Common myeloid progenitor, CD34-positive (primary cell): ENCODE measurements at regions not wholly inside any gene's neighbourhood (a gene's known extent, or its start where the extent isn't known, plus 50 kb on each side); places are given as distances from the start of the nearest gene placed in this dataset.

Experiments used
- CTCF ChIA-PET: fragments of 350-600 bp; sonication (Branson Sonifier 250); formaldehyde crosslinking; loops from one replicate; lab custom pipeline; 2021; ENCODE audit warnings: antibody characterized with exemption; lab: Charles Lee
- POLR2A ChIA-PET: fragments of 350-600 bp; sonication (Branson Sonifier 250); formaldehyde crosslinking; loops from one replicate; lab custom pipeline; 2021; ENCODE audit warnings: antibody characterized with exemption; lab: Charles Lee
- DNase-seq, 3 donors: peaks; one replicate each; pipeline versions ENCODE4 v3.0.0 to v3.0.0-alpha.2; 2013
- H3K27ac ChIP-seq, 2 experiments: 1 replicate in 1 of 2; 2 replicates in 1 of 2; pipeline ENCODE4 v1.7.0; 2013; ENCODE audit warnings: inconsistent platforms in 2 of 2, low read length in 2 of 2, mild to moderate bottlenecking in 2 of 2, low read depth in 1 of 2, moderate library complexity in 1 of 2; ENCODE audit not compliant: severe bottlenecking in 2 of 2, insufficient read depth in 1 of 2, poor library complexity in 1 of 2
- H3K27me3 ChIP-seq, 5 experiments: replicated peaks in 2 of 5; 1 replicate in 3 of 5; 2 replicates in 2 of 5; pipeline versions ENCODE4 v1.6.1 to v1.7.0; 2013; ENCODE audit warnings: low read length in 4 of 5, mild to moderate bottlenecking in 2 of 5, moderate library complexity in 2 of 5, inconsistent platforms in 1 of 5; ENCODE audit not compliant: insufficient read depth in 5 of 5, control insufficient read depth in 4 of 5
- H3K36me3 ChIP-seq, 4 experiments: 1 replicate in 2 of 4; 2 replicates in 2 of 4; pipeline versions ENCODE4 v1.6.1 to v1.7.0; 2013; ENCODE audit warnings: low read length in 3 of 4, control low read depth in 1 of 4, mild to moderate bottlenecking in 1 of 4; ENCODE audit not compliant: control insufficient read depth in 4 of 4, insufficient read depth in 4 of 4
- H3K4me1 ChIP-seq, 4 experiments: 1 replicate in 3 of 4; 2 replicates in 1 of 4; pipeline versions ENCODE4 v1.6.1 to v1.7.1; 2013; ENCODE audit warnings: low read length in 3 of 4, mild to moderate bottlenecking in 3 of 4, control low read depth in 1 of 4, inconsistent platforms in 1 of 4, moderate library complexity in 1 of 4; ENCODE audit not compliant: control insufficient read depth in 4 of 4, insufficient read depth in 4 of 4; ENCODE audit errors: control extremely low read depth in 1 of 4
- H3K4me3 ChIP-seq, 7 experiments: 1 replicate in 4 of 7; 2 replicates in 3 of 7; pipeline versions ENCODE4 v1.5.1 to v1.7.0; 2013; ENCODE audit warnings: mild to moderate bottlenecking in 7 of 7, low read length in 6 of 7, moderate library complexity in 6 of 7, inconsistent platforms in 2 of 7, low read depth in 2 of 7, control low read depth in 1 of 7; ENCODE audit not compliant: insufficient read depth in 4 of 7, control insufficient read depth in 1 of 7; ENCODE audit errors: extremely low read depth in 1 of 7
- H3K9me3 ChIP-seq, 5 experiments: 1 replicate in 4 of 5; 2 replicates in 1 of 5; pipeline versions ENCODE4 v1.6.1 to v1.7.1; 2013; ENCODE audit warnings: low read length in 4 of 5, mild to moderate bottlenecking in 2 of 5, inconsistent platforms in 1 of 5, low read depth in 1 of 5, moderate library complexity in 1 of 5; ENCODE audit not compliant: control insufficient read depth in 4 of 5, insufficient read depth in 2 of 5; ENCODE audit errors: control extremely low read depth in 1 of 5
- WGBS: methylation state at CpG from one replicate; pipeline ENCODE4 v1.1.5; 2013; ENCODE audit not compliant: insufficient coverage; 5-methylcytosine and 5-hydroxymethylcytosine counted together

GRCh38 chr18:56158676-56159075 lies 479.7 kb downstream of the TXNL1 start:
- ChIA-PET POLR2A (no interaction called here), CTCF (no interaction called here)
- no peaks in the 10 kb centered on the region for H3K9me3 ChIP-seq
- H3K4me3 ChIP-seq: no peak overlapping the region
- H3K27me3 ChIP-seq: no peaks in the 10 kb centered on the region
- no peaks in the 10 kb centered on the region for H3K36me3 ChIP-seq
- no peak overlapping the region for H3K27ac ChIP-seq
- H3K4me1 ChIP-seq: peaks cover 0 to 10% (median 2%) of the 10 kb centered on the region in 4 experiments
- DNase-seq: no peak

- no peak overlapping the region for H3K4me3 ChIP-seq
- H3K36me3 ChIP-seq: no peaks in the 10 kb centered on the region
- ChIA-PET POLR2A (no interaction called here), CTCF (no interaction called here)
- no peak for DNase-seq
- peaks cover 0 to 10% (median under 1%) of the 10 kb centered on the region in 4 experiments for H3K4me1 ChIP-seq
- H3K27me3 ChIP-seq: no peaks in the 10 kb centered on the region
- no peaks in the 10 kb centered on the region for H3K9me3 ChIP-seq
- no peak overlapping the region for H3K27ac ChIP-seq
These were observed 480.9 kb downstream of the TXNL1 start for GRCh38 chr18:56157541-56157940.

GRCh38 chr18:56152551-56153310 lies 485.7 kb downstream of the TXNL1 start:
- CTCF ChIA-PET: no interaction called here
- Histone ChIP-seq H3K27ac (no peak overlapping the region), H3K9me3 (no peaks in the 10 kb centered on the region), H3K27me3 (no peaks in the 10 kb centered on the region), H3K4me1 (no peaks in the 10 kb centered on the region), H3K4me3 (no peak overlapping the region), H3K36me3 (no peaks in the 10 kb centered on the region)
- POLR2A ChIA-PET: no interaction called here
- WGBS: 96% methylated on average over 12 of the region's 13 CpGs
- DNase-seq: no peak

GRCh38 chr18:56148373-56148772 lies 490.0 kb downstream of the TXNL1 start:
- Histone ChIP-seq H3K4me1 (no peaks in the 10 kb centered on the region), H3K27ac (no peak overlapping the region), H3K36me3 (no peaks in the 10 kb centered on the region), H3K9me3 (no peaks in the 10 kb centered on the region), H3K27me3 (no peaks in the 10 kb centered on the region), H3K4me3 (no peak overlapping the region)
- CTCF ChIA-PET: no interaction called here
- DNase-seq: no peak
- POLR2A ChIA-PET: no interaction called here

GRCh38 chr18:56146565-56146964 lies 491.8 kb downstream of the TXNL1 start:
- Histone ChIP-seq H3K4me3 (no peak overlapping the region), H3K27ac (no peak overlapping the region), H3K27me3 (no peaks in the 10 kb centered on the region), H3K9me3 (no peaks in the 10 kb centered on the region), H3K36me3 (no peaks in the 10 kb centered on the region), H3K4me1 (no peaks in the 10 kb centered on the region)
- 100% methylated on average over 1 of the region's 1 CpG for WGBS
- ChIA-PET CTCF (no interaction called here), POLR2A (no interaction called here)
- DNase-seq: no peak

GRCh38 chr18:56142001-56142400 lies 496.4 kb downstream of the TXNL1 start:
- no peak overlapping the region for H3K27ac ChIP-seq
- no peaks in the 10 kb centered on the region for H3K27me3 ChIP-seq
- no peaks in the 10 kb centered on the region for H3K4me1 ChIP-seq
- no peaks in the 10 kb centered on the region for H3K9me3 ChIP-seq
- DNase-seq: no peak
- ChIA-PET CTCF (no interaction called here), POLR2A (no interaction called here)
- no CpG with 5 or more reads among the region's 2 CpGs for WGBS
- no peak overlapping the region for H3K4me3 ChIP-seq
- no peaks in the 10 kb centered on the region for H3K36me3 ChIP-seq

- no peak for DNase-seq
- no peak overlapping the region for H3K27ac ChIP-seq
- no peak overlapping the region for H3K4me3 ChIP-seq
- ChIA-PET CTCF (no interaction called here), POLR2A (interaction anchor here (0.6 kb wide), 1 partner anchor 22 kb away, joined by 3 read pairs; no protein-coding TSS in a partner anchor)
- no peaks in the 10 kb centered on the region for H3K4me1 ChIP-seq
- 98% methylated on average over 7 of the region's 8 CpGs for WGBS
- H3K27me3 ChIP-seq: no peaks in the 10 kb centered on the region
- H3K36me3 ChIP-seq: no peaks in the 10 kb centered on the region
- H3K9me3 ChIP-seq: no peaks in the 10 kb centered on the region
These were observed 498.6 kb downstream of the TXNL1 start for GRCh38 chr18:56139792-56140254.
